Glutamatergic neuron (in vitro differentiated cells): ENCODE measurements at regions not wholly inside any gene's neighbourhood (a gene's known extent, or its start where the extent isn't known, plus 50 kb on each side); places are given as distances from the start of the nearest gene placed in this dataset.

Experiments
- DNase-seq: peaks from one replicate; pipeline ENCODE4 v3.0.0; 2022
- H3K27ac Mint-ChIP-seq: one replicate; pipeline ENCODE4 v1.8.0; 2020; ENCODE audit warnings: mild to moderate bottlenecking, mixed read lengths, inconsistent platforms; ENCODE audit not compliant: unreplicated experiment
- H3K27me3 Mint-ChIP-seq: one replicate; pipeline ENCODE4 v1.8.0; 2020; ENCODE audit warnings: mild to moderate bottlenecking, moderate library complexity, mixed read lengths, inconsistent platforms; ENCODE audit not compliant: unreplicated experiment
- H3K36me3 Mint-ChIP-seq: one replicate; pipeline ENCODE4 v1.8.0; 2020; ENCODE audit warnings: mild to moderate bottlenecking, mixed read lengths, inconsistent platforms; ENCODE audit not compliant: unreplicated experiment
- H3K4me1 Mint-ChIP-seq: one replicate; pipeline ENCODE4 v1.8.0; 2020; ENCODE audit warnings: mild to moderate bottlenecking, low read depth, mixed read lengths, inconsistent platforms; ENCODE audit not compliant: unreplicated experiment
- H3K4me3 Mint-ChIP-seq: one replicate; pipeline ENCODE4 v1.8.0; 2020; ENCODE audit warnings: mild to moderate bottlenecking, mixed read lengths, inconsistent platforms; ENCODE audit not compliant: unreplicated experiment
- H3K9me3 Mint-ChIP-seq: one replicate; pipeline ENCODE4 v1.8.0; 2020; ENCODE audit warnings: mild to moderate bottlenecking, moderate library complexity, mixed read lengths, inconsistent platforms; ENCODE audit not compliant: unreplicated experiment
- CTCF ChIP-seq: fragments of 200-600 bp; sonication (generic); IDR thresholded peaks from one replicate; pipeline ENCODE4 v1.5.0; 2021; ENCODE audit not compliant: partially characterized antibody, unreplicated experiment

- H3K27me3 Mint-ChIP-seq: peaks cover 2% of the 10 kb centered on the region
- H3K27ac Mint-ChIP-seq: no peak overlapping the region
- no peaks in the 10 kb centered on the region for H3K4me1 Mint-ChIP-seq
- peaks cover 7% of the 10 kb centered on the region for H3K9me3 Mint-ChIP-seq
- peaks cover 25% of the 10 kb centered on the region for H3K36me3 Mint-ChIP-seq
- no peak for DNase-seq
- H3K4me3 Mint-ChIP-seq: no peak overlapping the region
- TF ChIP-seq CTCF: no peak
These were observed 76.4 kb upstream of the TRPM1 start for GRCh38 chr15:31177951-31178350.

- TF ChIP-seq CTCF: no peak
- Mint-ChIP-seq H3K27me3 (peaks cover 2% of the 10 kb centered on the region), H3K4me3 (no peak overlapping the region), H3K4me1 (no peaks in the 10 kb centered on the region), H3K36me3 (peaks cover 26% of the 10 kb centered on the region), H3K27ac (no peak overlapping the region), H3K9me3 (peaks cover 12% of the 10 kb centered on the region)
- DNase-seq: no peak
These were observed 77.2 kb upstream of the TRPM1 start for GRCh38 chr15:31178705-31179104.

GRCh38 chr15:31179693-31180092 is 78.2 kb upstream of the TRPM1 start:
- H3K27me3 Mint-ChIP-seq: peaks cover 5% of the 10 kb centered on the region
- no peak for DNase-seq
- peaks cover 12% of the 10 kb centered on the region for H3K9me3 Mint-ChIP-seq
- no peak for TF ChIP-seq CTCF
- H3K4me1 Mint-ChIP-seq: no peaks in the 10 kb centered on the region
- no peak overlapping the region for H3K27ac Mint-ChIP-seq
- no peak overlapping the region for H3K4me3 Mint-ChIP-seq
- peaks cover 25% of the 10 kb centered on the region for H3K36me3 Mint-ChIP-seq

- DNase-seq: no peak
- Mint-ChIP-seq H3K9me3 (peaks cover 6% of the 10 kb centered on the region), H3K4me3 (no peak overlapping the region), H3K36me3 (peaks cover 10% of the 10 kb centered on the region), H3K27ac (no peak overlapping the region), H3K27me3 (peaks cover 4% of the 10 kb centered on the region), H3K4me1 (peaks cover under 1% of the 10 kb centered on the region)
- no peak for TF ChIP-seq CTCF
These were observed 91.8 kb upstream of the TRPM1 start for GRCh38 chr15:31193291-31193690.

GRCh38 chr15:31195871-31196270 is 94.3 kb upstream of the TRPM1 start:
- H3K27me3 Mint-ChIP-seq: peaks cover 5% of the 10 kb centered on the region
- peaks cover 11% of the 10 kb centered on the region for H3K4me1 Mint-ChIP-seq
- DNase-seq: no peak
- no peak for TF ChIP-seq CTCF
- H3K9me3 Mint-ChIP-seq: peaks cover 6% of the 10 kb centered on the region
- no peak overlapping the region for H3K27ac Mint-ChIP-seq
- H3K36me3 Mint-ChIP-seq: peaks cover 15% of the 10 kb centered on the region
- H3K4me3 Mint-ChIP-seq: no peak overlapping the region
